NCI-H1436 treated with DMSO at 0.1 percent for 48 hours (cell line): ENCODE measurements at regions not wholly inside any gene's neighbourhood (a gene's known extent, or its start where the extent isn't known, plus 50 kb on each side); places are given as distances from the start of the nearest gene placed in this dataset.

Experiments used
- DNase-seq: peaks from one replicate; lab custom pipeline; 2025; lab: John Stamatoyannopoulos, UW

DNA sequence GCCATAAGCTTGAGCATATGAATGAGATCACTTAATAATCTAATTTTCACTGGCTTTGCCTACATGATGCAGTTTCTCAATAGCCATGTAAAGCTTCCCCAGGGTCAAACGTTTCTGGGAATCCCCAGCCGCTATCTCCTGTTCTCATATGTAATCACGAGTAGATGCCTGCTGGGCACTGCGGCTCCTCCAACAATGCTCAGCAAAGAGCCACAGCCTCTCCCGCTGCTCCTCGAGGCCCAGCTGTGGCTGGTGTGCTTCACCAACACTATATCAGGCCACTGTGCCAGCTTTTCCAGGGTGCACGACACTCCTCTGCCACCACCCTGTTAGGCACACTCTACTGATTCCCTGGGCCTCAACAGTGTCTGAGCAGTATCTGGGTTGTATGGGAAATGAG is 78.3 kb upstream of the RASGEF1B start:
- DNase-seq: no peak

DNA sequence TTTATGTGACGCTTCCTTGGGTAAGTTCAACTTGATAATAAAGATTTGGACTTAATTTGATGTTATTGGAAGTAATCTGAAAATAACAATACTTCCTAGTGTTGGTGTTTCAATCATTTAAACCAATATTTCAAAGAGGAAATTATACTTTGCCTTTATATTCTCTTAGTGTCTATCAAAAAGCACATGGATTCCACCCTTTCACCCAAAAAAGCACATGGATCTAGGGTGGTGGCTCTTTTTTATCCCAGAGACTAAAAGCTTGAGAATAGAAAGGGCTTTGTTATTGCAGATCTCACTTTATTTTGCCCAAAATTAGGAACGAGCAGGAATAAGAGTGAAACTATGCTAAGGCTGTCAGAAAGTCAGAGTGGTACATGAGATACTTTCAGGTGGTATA is 75.1 kb upstream of the RASGEF1B start:
- DNase-seq: no peak

DNA sequence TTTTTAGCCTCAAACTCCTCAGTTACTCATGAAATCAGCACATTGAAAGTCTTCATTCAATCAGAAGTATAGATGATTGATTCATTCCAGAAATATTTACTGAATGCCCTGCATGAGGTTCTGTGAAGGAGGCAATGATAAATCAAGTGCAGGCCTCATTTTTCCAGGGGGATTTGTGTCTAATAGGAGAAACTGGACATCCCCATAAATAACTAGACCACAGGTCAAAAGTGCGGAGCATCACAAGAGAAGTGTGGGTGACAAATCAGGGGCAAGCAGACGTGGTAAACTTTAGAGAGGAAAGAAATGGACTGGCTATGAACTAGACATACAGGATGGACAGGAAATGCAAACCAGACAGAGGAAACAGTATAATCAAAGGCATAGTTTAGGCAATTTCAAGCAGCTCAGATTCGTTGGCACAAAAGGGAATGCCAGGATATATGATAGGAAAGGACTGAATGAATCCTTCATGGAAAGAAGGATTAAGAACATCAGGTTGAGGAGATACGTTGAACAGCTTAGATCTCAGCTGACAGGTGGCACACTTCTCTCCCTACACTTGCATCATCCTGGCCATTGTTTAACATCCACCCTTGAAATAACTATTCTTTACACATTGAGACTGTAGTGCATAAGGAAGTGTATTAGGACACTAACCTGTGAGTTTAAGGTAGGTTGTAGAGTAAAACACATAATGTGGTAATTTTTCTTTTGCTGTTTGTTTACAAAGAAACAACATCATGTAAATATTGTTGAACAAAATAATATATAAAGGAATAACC is 69.6 kb upstream of the RASGEF1B start:
- DNase-seq: no peak

DNA sequence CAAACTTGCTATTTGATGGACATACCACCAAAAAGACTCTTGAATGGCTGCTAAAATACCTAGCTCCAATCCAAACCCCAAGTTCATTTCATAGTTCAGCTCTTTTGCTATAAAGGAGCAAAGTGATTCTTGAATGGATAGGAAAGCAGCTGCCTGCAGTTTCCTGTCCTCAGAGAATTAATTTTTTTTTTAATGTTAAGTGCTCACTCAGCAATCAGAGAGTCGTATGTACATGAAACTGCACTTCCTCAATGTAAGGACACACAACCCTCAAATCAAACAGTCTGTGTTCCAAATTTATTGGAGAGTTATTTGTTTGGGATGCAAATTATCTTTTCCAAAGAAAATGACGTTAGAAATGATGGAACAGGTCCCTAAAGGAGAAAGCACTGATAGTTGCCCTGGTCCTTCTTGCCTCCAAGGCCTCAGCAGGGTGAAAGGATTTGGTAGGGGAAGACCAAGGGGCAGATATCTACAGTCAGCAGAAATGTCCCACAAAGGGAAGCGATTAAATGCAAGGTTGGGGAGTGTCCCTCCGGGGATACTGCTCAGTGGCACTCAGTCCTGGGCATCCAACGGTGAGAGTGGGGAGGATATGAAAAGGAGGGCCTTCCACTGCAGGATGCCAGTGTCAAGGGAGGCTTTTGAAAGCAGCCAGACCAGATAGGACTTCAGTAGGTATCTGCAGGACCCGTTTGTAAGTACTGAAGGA is 67.2 kb upstream of the RASGEF1B start:
- DNase-seq: no peak

DNA sequence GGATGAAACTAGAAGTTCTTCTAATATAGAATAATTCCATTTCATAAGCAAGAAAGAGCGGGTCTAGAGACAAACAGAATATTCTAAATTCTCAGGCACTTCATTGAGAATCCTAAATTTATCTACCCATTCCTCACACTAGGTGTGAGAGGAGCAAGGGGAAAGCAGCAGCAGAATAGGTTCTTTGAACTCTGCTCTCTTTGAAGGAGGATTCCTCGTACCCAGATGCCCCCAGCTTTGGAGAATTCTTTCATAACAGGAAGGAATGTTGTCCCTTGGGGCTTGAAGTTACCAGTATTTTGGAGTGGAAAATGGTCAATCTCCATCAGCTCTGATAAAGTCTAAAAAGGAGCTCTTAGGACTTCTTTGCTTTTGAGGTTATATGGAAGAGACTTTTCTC is 59.7 kb upstream of the RASGEF1B start:
- no peak for DNase-seq

DNA sequence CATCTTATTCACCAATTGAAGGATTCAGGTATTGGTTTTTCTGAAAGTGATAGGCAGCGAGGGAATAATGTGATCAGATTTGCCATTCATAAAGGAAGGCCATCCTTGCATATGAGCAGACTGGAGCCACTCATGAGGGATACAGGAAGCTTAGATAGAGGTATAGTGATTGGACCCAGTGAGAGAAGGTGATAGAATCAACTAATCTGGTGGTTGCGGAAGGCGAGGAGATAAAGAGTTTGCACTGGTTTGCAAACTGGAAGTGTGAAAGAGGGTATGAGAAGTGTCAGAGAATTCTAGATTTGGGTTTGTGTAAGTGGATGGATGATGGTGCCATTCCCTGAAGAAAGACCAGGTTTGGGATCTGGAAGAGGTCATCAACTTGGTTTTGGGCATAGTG is 57.3 kb upstream of the RASGEF1B start:
- no peak for DNase-seq

DNA sequence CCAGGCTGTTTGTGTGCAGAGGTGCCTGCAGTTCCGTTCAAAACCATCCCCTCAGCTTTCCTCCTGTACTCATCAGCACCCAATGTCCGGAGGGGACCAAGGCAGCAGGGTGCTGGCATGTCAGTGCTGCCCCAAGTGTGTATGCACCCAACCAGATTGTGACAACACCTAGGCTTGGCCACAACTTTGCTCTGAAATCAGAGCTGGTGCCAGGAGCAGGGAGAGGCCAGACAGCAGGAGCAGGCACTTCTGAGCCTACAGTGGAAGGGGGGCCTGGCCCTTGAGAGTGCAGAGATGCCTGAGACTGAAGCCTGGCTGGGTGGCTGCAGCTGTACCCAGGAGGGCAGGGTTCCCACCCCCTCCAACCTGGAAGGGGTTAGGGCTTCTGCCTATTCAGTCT is 56.5 kb upstream of the RASGEF1B start:
- no peak for DNase-seq

DNA sequence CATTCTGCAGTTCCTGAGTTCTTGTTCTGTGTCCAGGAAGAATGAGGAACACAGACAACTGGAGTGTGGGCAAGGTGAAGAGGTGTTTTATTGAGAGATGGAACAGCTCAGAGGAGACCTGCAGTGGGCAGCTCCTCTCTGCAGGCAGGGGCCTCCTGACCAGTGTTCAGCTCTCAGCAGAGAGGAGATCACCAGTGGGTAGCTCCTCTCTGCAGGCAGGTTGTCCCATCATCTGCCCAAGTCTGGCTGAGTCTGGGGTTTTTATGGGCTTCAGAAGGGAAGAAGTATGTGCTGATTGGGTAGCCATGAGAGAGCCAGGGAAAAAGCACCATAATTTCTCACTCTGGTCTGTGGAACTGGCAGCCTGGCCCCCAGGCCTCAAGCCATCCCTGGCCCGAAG is 56.0 kb upstream of the RASGEF1B start:
- no peak for DNase-seq

DNA sequence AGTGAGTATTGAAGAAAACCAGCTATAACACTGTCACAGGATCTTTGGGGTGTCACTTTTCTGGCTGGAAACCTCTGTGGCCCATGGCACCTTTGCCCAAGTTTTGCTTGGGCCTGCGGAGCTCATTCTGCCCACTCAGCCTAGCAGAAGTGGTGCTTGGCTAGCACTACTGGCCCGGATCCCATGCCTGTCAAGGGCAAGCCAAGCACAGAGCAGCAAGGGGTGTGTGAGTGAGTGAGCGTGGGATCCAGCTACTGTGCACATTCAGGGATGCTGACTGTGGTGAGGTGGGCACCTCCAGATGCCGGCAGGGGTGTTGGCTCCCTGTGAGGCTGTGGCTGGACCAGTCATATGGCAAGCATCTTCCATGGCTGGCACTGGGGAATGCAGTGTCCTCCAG is 55.4 kb upstream of the RASGEF1B start:
- no peak for DNase-seq

DNA sequence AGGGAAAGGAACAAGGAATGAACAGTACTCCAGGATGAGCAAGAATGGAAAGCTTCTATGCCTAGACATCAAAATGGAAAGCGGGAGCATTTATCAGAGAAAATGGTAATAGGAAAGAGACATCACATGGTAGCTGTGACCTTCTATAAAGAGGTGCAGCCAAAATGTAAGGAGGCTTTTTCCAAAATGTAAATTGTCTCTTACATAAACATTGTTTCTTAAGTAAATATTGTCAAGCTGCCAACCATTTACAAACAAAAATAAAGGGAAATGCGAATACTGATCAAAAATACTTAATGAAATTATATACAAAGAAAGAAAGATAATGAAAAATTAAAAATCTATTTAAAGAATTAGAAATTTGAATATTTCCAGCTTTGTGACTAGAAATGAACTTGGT is 55.0 kb upstream of the RASGEF1B start:
- DNase-seq: no peak

DNA sequence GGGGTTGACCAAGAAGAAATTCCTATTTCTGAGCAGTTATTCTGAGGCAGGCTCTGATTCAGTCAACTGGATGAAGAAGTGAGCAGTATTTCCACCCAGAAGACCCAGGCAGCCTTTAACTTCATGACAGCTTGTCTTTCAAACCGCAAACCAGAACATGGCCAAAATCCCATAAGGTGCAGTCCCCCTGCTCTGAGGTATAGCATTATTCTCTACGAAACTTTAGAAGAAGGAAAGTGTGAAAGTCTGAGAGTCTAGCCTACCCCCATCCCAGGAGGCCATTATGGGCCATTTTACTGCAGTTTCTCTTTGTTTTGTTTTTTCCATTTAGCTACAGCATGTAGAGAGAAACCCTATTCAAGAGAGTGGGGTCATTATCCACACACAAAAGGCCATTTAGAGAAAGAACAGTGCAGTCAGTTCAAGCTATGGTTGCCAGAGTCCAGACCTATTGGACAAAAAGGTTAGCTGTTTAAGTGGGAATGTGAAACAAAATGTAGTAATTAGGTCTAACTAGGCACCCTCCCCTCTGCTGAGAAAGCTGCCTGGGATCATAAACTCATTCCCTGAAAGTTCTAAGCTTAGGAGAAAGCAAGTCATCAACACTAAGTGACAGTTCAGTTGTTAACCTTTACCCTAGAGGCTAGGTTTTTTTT is 52.1 kb upstream of the RASGEF1B start:
- DNase-seq: no peak

DNA sequence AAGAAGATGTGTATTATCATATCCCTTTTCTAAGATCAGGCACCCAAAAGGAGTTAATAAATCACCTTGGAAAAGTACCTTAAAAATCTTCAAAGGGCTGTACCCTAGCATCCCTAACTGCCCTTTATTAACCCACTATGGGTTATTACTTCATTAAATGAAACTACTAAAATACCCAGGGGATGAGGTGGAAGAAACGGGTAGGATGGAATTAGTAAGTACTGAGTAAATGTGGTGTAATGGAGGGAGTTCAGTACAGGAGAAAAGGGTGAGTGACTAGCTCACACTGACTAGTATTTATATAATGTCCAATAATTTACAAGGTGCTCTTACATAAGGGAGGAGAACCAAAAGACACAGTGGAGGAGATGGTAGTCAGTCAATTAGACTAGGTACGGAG is 51.0 kb upstream of the RASGEF1B start:
- DNase-seq: no peak

DNA sequence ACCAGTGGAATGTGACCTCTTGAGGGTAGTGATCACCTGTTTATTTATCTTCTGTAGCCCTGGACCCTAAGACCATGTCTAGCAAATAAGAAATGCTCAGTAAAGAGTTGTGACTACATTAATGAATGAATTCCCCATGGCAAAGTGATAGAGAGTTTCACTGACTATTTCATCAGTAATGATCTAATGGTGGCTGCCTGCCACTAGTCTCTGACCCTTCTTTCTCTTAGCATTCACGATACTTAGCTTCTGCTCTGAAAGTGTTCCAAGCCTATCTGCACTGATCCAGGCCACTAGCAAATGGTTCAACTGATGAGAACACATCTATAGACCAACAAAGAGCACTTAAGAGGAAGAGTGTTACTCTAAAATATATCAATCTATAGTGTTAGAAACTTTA is 50.0 kb upstream of the RASGEF1B start:
- no peak for DNase-seq
